ENCODE measurements at regions not wholly inside any gene's neighbourhood (a gene's known extent, or its start where the extent isn't known, plus 50 kb on each side); places are given as distances from the start of the nearest gene placed in this dataset.

DNA sequence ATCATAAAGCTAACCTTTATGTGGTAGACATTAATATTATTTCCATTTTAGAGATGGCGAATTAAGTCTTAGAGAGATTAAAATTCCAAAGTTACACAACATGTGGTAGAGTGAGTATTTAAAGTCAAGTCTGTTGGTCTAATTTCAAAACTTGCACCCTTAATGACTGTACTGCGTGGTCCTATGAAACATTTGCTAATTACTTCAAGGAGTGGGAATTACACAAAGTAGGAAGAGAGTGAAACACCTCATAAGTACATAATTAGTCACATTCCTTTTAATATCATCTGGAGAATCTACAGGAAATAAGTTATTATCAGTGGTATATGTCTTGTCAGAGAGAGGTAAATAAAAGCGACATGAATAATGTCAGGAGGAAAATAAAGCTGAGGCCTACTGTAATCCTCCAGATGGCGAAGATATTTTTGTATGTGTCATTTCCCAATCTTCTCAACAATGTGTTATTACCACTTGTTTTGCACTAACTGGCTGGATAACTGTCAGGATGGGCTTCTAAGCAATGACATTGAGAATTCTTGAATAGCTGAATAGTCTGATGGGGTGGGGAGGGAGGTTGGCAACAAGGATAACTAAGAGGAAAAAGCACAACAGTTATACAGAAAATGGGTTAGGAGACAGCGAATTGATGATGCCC, 95.5 kb downstream of the TNFSF18 start:
- DNase-seq (ENCODE audit: low read depth) = no peak
- H3K4me3 ChIP-seq (ENCODE audit: low read depth, low read length) = no peak overlapping the region
- H3K36me3 ChIP-seq (ENCODE audit: control insufficient read depth, insufficient read depth, low read length) = no peaks in the 10 kb centered on the region
- TF ChIP-seq, protein P1, sequence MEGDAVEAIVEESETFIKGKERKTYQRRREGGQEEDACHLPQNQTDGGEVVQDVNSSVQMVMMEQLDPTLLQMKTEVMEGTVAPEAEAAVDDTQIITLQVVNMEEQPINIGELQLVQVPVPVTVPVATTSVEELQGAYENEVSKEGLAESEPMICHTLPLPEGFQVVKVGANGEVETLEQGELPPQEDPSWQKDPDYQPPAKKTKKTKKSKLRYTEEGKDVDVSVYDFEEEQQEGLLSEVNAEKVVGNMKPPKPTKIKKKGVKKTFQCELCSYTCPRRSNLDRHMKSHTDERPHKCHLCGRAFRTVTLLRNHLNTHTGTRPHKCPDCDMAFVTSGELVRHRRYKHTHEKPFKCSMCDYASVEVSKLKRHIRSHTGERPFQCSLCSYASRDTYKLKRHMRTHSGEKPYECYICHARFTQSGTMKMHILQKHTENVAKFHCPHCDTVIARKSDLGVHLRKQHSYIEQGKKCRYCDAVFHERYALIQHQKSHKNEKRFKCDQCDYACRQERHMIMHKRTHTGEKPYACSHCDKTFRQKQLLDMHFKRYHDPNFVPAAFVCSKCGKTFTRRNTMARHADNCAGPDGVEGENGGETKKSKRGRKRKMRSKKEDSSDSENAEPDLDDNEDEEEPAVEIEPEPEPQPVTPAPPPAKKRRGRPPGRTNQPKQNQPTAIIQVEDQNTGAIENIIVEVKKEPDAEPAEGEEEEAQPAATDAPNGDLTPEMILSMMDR (IDR thresholded peaks at IDR 0.05; ENCODE audit: insufficient read depth, low read length, poor library complexity, severe bottlenecking) = no peak
- H3K27me3 ChIP-seq (ENCODE audit: control insufficient read depth, insufficient read depth, low read length) = no peaks in the 10 kb centered on the region

DNA sequence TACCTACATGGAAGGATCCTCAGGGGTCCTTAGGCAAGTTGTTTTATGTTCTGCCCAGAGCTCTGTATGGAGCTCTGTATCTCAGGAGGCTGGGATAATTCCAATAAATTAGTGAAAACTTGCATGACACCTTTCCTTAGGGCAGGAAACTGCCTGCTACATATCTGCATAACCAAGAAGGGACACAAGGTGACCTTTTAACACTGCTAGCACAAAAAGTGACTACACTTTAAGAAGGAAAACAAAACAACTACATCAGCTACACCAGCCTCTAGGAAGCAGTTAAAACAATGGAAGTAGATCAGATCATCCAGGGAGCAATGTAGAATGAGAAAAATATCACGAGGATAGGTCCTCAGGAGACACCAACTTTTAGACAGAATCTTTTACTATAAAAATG, 93.9 kb downstream of the TNFSF18 start:
- DNase-seq (ENCODE audit: low read depth) = no peak
- TF ChIP-seq, protein P1 (IDR thresholded peaks at IDR 0.05; ENCODE audit: insufficient read depth, low read length, poor library complexity, severe bottlenecking) = no peak
- Histone ChIP-seq H3K4me3 (ENCODE audit: low read depth, low read length) (no peak overlapping the region), H3K36me3 (ENCODE audit: control insufficient read depth, insufficient read depth, low read length) (no peaks in the 10 kb centered on the region), H3K27me3 (ENCODE audit: control insufficient read depth, insufficient read depth, low read length) (no peaks in the 10 kb centered on the region)

DNA sequence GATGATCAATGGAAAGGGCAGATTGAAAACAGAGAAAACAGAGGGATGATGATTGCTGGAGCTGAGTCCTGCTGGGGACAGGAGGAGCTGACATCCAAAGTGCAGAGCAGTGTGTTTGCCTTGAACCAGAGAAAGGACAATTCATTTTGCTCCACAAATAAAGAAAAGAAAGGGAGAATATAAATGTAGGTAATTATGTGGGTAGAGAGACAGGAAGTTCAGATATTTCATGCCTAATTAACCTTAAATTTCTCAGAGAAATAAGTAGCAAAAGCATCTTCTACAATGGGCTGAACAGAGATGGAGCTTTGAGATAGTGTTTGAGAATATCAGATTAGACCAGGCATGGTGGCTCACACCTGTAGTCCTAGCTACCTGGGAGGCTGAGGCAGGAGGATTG, 93.2 kb downstream of the TNFSF18 start:
- no peak for DNase-seq (ENCODE audit: low read depth)
- no peak overlapping the region for H3K4me3 ChIP-seq (ENCODE audit: low read depth, low read length)
- H3K36me3 ChIP-seq (ENCODE audit: control insufficient read depth, insufficient read depth, low read length) = no peaks in the 10 kb centered on the region
- TF ChIP-seq, protein P1 (IDR thresholded peaks at IDR 0.05; ENCODE audit: insufficient read depth, low read length, poor library complexity, severe bottlenecking) = no peak
- H3K27me3 ChIP-seq (ENCODE audit: control insufficient read depth, insufficient read depth, low read length) = no peaks in the 10 kb centered on the region

DNA sequence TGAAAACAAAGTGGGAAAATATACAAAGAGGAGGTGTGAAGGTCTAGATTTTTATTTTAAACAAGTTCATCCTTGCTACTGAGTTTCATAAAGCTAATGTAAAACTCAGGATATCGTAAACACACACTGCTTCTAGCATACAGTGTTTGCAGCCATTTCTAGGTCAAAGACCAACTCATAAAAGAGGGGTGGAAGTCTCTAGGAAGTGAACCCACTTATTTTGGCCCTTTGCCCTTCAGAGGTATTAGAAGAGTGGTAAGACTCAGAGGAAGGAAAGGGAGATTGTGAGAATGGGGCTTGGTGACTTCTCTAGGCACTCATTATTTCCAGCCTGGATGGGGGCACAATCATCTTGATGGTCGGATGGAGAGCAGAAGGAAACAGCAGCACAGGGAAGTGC, 91.2 kb downstream of the TNFSF18 start:
- DNase-seq (ENCODE audit: low read depth) = no peak
- no peaks in the 10 kb centered on the region for H3K36me3 ChIP-seq (ENCODE audit: control insufficient read depth, insufficient read depth, low read length)
- H3K4me3 ChIP-seq (ENCODE audit: low read depth, low read length) = no peak overlapping the region
- H3K27me3 ChIP-seq (ENCODE audit: control insufficient read depth, insufficient read depth, low read length) = no peaks in the 10 kb centered on the region
- TF ChIP-seq, protein P1 (IDR thresholded peaks at IDR 0.05; ENCODE audit: insufficient read depth, low read length, poor library complexity, severe bottlenecking) = no peak

DNA sequence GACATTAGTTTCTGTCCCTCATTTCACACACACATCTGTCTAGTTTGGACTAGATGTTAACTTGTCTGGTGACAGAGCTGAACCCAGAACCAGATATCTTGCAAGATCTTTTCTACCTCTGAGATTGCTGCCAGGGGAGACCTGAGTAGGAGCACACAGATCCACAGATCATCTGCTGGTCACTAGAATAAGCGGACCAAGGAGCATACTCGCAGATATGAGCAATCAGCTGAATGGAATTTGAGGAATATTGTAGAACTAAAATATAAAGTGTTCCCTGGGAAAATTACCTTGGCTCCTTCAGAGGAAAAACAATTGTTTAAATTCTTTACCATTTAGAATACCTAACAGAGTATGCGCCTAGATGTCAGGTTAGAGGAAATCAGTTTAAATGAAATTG, 90.7 kb downstream of the TNFSF18 start:
- TF ChIP-seq, protein P1 (IDR thresholded peaks at IDR 0.05; ENCODE audit: insufficient read depth, low read length, poor library complexity, severe bottlenecking) = no peak
- H3K27me3 ChIP-seq (ENCODE audit: control insufficient read depth, insufficient read depth, low read length) = no peaks in the 10 kb centered on the region
- no peaks in the 10 kb centered on the region for H3K36me3 ChIP-seq (ENCODE audit: control insufficient read depth, insufficient read depth, low read length)
- no peak overlapping the region for H3K4me3 ChIP-seq (ENCODE audit: low read depth, low read length)
- no peak for DNase-seq (ENCODE audit: low read depth)
